ENCODE measurements at regions not wholly inside any gene's neighbourhood (a gene's known extent, or its start where the extent isn't known, plus 50 kb on each side); places are given as distances from the start of the nearest gene placed in this dataset.

GRCh38 chr10:128861018-128861901 is 605.8 kb upstream of the MGMT start:
- no peak for TF ChIP-seq CTCF (conservative IDR thresholded peaks at IDR 0.05 in 1 of 2, IDR thresholded peaks at IDR 0.05 in 1 of 2; ENCODE audit: extremely low read depth in 1 of 2, insufficient read depth in 1 of 2, low read depth in 1 of 2, low read length in 2 of 2)
- TF ChIP-seq EZH2 (IDR thresholded peaks at IDR 0.05; ENCODE audit: borderline replicate concordance, low read length): no peak

All from mammary epithelial cell (primary cell).